Natural killer cell (primary cell): ENCODE measurements at regions not wholly inside any gene's neighbourhood (a gene's known extent, or its start where the extent isn't known, plus 50 kb on each side); places are given as distances from the start of the nearest gene placed in this dataset.
"Not testable (repeated sequence)": the region's sequence is repeated elsewhere in the genome, so short reads cannot be mapped to it uniquely, and the experiment has no call there.

Experiments used
- ATAC-seq, 3 donors: fragments of 150-1000 bp in 2 of 3; fragments of 200-7000 bp in 1 of 3; cut with Tn5 transposase; 1 replicate in 1 of 3; 2 replicates in 2 of 3; pipeline ENCODE4 v1.10.0; 2021; ENCODE audit warnings: mild to moderate bottlenecking in 2 of 3, moderate library complexity in 2 of 3
- DNase-seq, 2 donors: peaks; one replicate each; pipeline versions ENCODE4 v3.0.0 to v3.0.0-alpha.2; 2013 to 2021; ENCODE audit warnings: mixed read lengths in 1 of 2
- H3K27ac ChIP-seq: one replicate; pipeline ENCODE4 v1.5.1; 2013; ENCODE audit warnings: mild to moderate bottlenecking, low read length
- H3K27me3 ChIP-seq: one replicate; pipeline ENCODE4 v1.6.1; 2013; ENCODE audit warnings: low read length; ENCODE audit not compliant: control insufficient read depth, insufficient read depth
- H3K36me3 ChIP-seq: one replicate; pipeline ENCODE4 v1.6.1; 2013; ENCODE audit warnings: low read length; ENCODE audit not compliant: control insufficient read depth, insufficient read depth
- H3K4me1 ChIP-seq: one replicate; pipeline ENCODE4 v1.6.1; 2013; ENCODE audit warnings: low read length; ENCODE audit not compliant: control insufficient read depth, insufficient read depth
- H3K4me3 ChIP-seq: one replicate; pipeline ENCODE4 v1.5.1; 2013; ENCODE audit warnings: low read length
- H3K9me3 ChIP-seq: one replicate; pipeline ENCODE4 v1.6.1; 2013; ENCODE audit warnings: low read length; ENCODE audit not compliant: control insufficient read depth, insufficient read depth
- H3K27ac Mint-ChIP-seq, 2 donors: one replicate each; pipeline ENCODE4 v1.8.0; 2022; ENCODE audit warnings: mild to moderate bottlenecking in 2 of 2, mixed read lengths in 2 of 2, moderate library complexity in 1 of 2
- H3K27me3 Mint-ChIP-seq, 2 donors: one replicate each; pipeline ENCODE4 v1.8.0; 2022; ENCODE audit warnings: low read depth in 2 of 2, mixed read lengths in 2 of 2
- H3K36me3 Mint-ChIP-seq: one replicate; pipeline ENCODE4 v1.8.0; 2022; ENCODE audit warnings: mixed read lengths
- H3K4me1 Mint-ChIP-seq, 2 donors: one replicate each; pipeline ENCODE4 v1.8.0; 2022; ENCODE audit warnings: mixed read lengths in 2 of 2
- H3K4me3 Mint-ChIP-seq: one replicate; pipeline ENCODE4 v1.8.0; 2022; ENCODE audit warnings: mild to moderate bottlenecking, moderate library complexity, mixed read lengths
- H3K9me3 Mint-ChIP-seq, 2 donors: one replicate each; pipeline ENCODE4 v1.8.0; 2022; ENCODE audit warnings: mixed read lengths in 2 of 2
- CTCF ChIP-seq: fragments of 200-600 bp; IDR thresholded peaks from one replicate; pipeline ENCODE4 v1.8.0; 2022; ENCODE audit warnings: antibody characterized with exemption
- WGBS: methylation state at CpG from one replicate; pipeline ENCODE4 v1.1.7; 2013; ENCODE audit warnings: missing lambda C conversion rate; ENCODE audit not compliant: insufficient coverage; 5-methylcytosine and 5-hydroxymethylcytosine counted together
- intact Hi-C: fragments of 100-400 bp; cut with micrococcal nuclease; formaldehyde crosslinking; loops from one replicate; pipeline ENCODE4 v1.14.2; 2022

GRCh38 chr1:238604357-238604756, 713.6 kb upstream of the ZP4 start:
- 75% methylated on average over 1 of the region's 3 CpGs for WGBS
- no peak overlapping the region for H3K27ac ChIP-seq
- no peaks in the 10 kb centered on the region for H3K27me3 ChIP-seq
- H3K36me3 Mint-ChIP-seq = no peaks in the 10 kb centered on the region
- no peaks in the 10 kb centered on the region for H3K4me1 Mint-ChIP-seq
- intact Hi-C loops = no loop called here
- H3K36me3 ChIP-seq = no peaks in the 10 kb centered on the region
- H3K4me3 ChIP-seq = no peak overlapping the region
- no peak overlapping the region for H3K4me3 Mint-ChIP-seq
- H3K9me3 Mint-ChIP-seq = peaks cover 4 to 7% of the 10 kb centered on the region in 2 donors
- TF ChIP-seq CTCF = no peak
- H3K27ac Mint-ChIP-seq = no peak overlapping the region
- no peaks in the 10 kb centered on the region for H3K4me1 ChIP-seq
- no peaks in the 10 kb centered on the region for H3K9me3 ChIP-seq
- H3K27me3 Mint-ChIP-seq = no peaks in the 10 kb centered on the region
- ATAC-seq (no peak), DNase-seq (no peak)

- H3K9me3 Mint-ChIP-seq, ATAC-seq, intact Hi-C loops, H3K4me3 Mint-ChIP-seq, H3K36me3 ChIP-seq, H3K27ac Mint-ChIP-seq, H3K4me3 ChIP-seq, H3K4me1 ChIP-seq, H3K9me3 ChIP-seq, H3K27ac ChIP-seq, DNase-seq, H3K27me3 Mint-ChIP-seq, H3K4me1 Mint-ChIP-seq, H3K27me3 ChIP-seq, H3K36me3 Mint-ChIP-seq: not testable (repeated sequence)
- no CpG with 5 or more reads among the region's 2 CpGs for WGBS
Observed at GRCh38 chr1:238601604-238602003, 710.9 kb upstream of the ZP4 start.

GRCh38 chr1:238596703-238597102, 706.0 kb upstream of the ZP4 start:
- no peak overlapping the region for H3K4me3 ChIP-seq
- TF ChIP-seq CTCF = no peak
- Mint-ChIP-seq H3K9me3 (peaks cover 3 to 18% of the 10 kb centered on the region in 2 donors), H3K4me3 (no peak overlapping the region), H3K27ac (no peak overlapping the region), H3K27me3 (no peaks in the 10 kb centered on the region), H3K36me3 (no peaks in the 10 kb centered on the region), H3K4me1 (no peaks in the 10 kb centered on the region)
- 73% methylated on average over 4 of the region's 4 CpGs for WGBS
- H3K4me1 ChIP-seq = no peaks in the 10 kb centered on the region
- H3K36me3 ChIP-seq = no peaks in the 10 kb centered on the region
- H3K27ac ChIP-seq = no peak overlapping the region
- H3K9me3 ChIP-seq = no peaks in the 10 kb centered on the region
- ATAC-seq (no peak), DNase-seq (no peak)
- intact Hi-C loops = no loop called here
- no peaks in the 10 kb centered on the region for H3K27me3 ChIP-seq

DNA sequence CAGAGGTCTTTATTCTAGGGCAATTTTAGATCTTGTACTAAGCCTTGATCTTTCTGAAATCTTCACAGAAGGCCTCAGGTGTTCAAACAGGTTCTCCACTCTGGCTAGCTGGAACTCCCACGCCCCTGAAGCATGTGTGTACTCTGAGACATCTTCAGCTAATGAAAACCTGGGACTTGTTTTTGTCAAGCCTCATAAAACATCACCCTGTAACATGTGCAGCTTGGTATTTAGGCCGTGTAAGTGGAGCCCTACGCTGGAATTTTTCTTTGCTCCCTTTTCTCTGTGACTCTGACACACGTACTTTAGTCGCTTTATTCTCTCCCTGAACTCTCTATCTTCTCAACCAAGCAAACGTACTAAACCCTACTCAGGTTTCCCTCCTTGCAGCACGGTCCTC, 701.9 kb upstream of the ZP4 start:
- no peaks in the 10 kb centered on the region for H3K9me3 ChIP-seq
- no peak for DNase-seq
- Mint-ChIP-seq H3K27me3 (no peaks in the 10 kb centered on the region), H3K9me3 (peaks cover 5 to 18% of the 10 kb centered on the region in 2 donors), H3K4me1 (no peaks in the 10 kb centered on the region), H3K4me3 (no peak overlapping the region), H3K36me3 (no peaks in the 10 kb centered on the region), H3K27ac (no peak overlapping the region)
- 86% methylated on average over 7 of the region's 7 CpGs for WGBS
- H3K27me3 ChIP-seq = no peaks in the 10 kb centered on the region
- no peaks in the 10 kb centered on the region for H3K36me3 ChIP-seq
- intact Hi-C loops = no loop called here
- no peak for TF ChIP-seq CTCF
- H3K4me1 ChIP-seq = no peaks in the 10 kb centered on the region
- no peak overlapping the region for H3K27ac ChIP-seq
- no peak overlapping the region for H3K4me3 ChIP-seq
- no peak for ATAC-seq
